Rectal smooth muscle tissue (tissue), 1 donor: ENCODE measurements at regions not wholly inside any gene's neighbourhood (a gene's known extent, or its start where the extent isn't known, plus 50 kb on each side); places are given as distances from the start of the nearest gene placed in this dataset.
"Not testable (repeated sequence)": the region's sequence is repeated elsewhere in the genome, so short reads cannot be mapped to it uniquely, and the experiment has no call there.

Source experiments
- H3K27ac ChIP-seq: one replicate; pipeline ENCODE4 v1.7.0; 2013; ENCODE audit warnings: low read depth, low read length, inconsistent platforms
- H3K27me3 ChIP-seq: one replicate; pipeline ENCODE4 v1.7.0; 2013; ENCODE audit warnings: low read length; ENCODE audit not compliant: control insufficient read depth, insufficient read depth
- H3K36me3 ChIP-seq: one replicate; pipeline ENCODE4 v1.7.0; 2013; ENCODE audit warnings: low read length; ENCODE audit not compliant: control insufficient read depth, insufficient read depth
- H3K4me1 ChIP-seq: one replicate; pipeline ENCODE4 v1.7.0; 2013; ENCODE audit warnings: low read length; ENCODE audit not compliant: control insufficient read depth, insufficient read depth
- H3K4me3 ChIP-seq: one replicate; pipeline ENCODE4 v1.7.0; 2013; ENCODE audit warnings: low read length
- H3K9ac ChIP-seq: one replicate; pipeline ENCODE4 v1.7.0; 2013; ENCODE audit warnings: low read length

- no peak overlapping the region for H3K4me3 ChIP-seq
- no peak overlapping the region for H3K9ac ChIP-seq
- no peaks in the 10 kb centered on the region for H3K36me3 ChIP-seq
- no peaks in the 10 kb centered on the region for H3K4me1 ChIP-seq
- H3K27me3 ChIP-seq: no peaks in the 10 kb centered on the region
- no peak overlapping the region for H3K27ac ChIP-seq
Measured at GRCh38 chr12:42008996-42009395, 135.7 kb downstream of the GXYLT1 start.

- Histone ChIP-seq H3K4me1 (no peaks in the 10 kb centered on the region), H3K36me3 (no peaks in the 10 kb centered on the region), H3K9ac (no peak overlapping the region), H3K27me3 (no peaks in the 10 kb centered on the region), H3K27ac (no peak overlapping the region), H3K4me3 (no peak overlapping the region)
Measured at GRCh38 chr12:42003031-42003430, 141.6 kb downstream of the GXYLT1 start.

GRCh38 chr12:42002563-42002962 is 142.1 kb downstream of the GXYLT1 start:
- H3K27ac ChIP-seq: no peak overlapping the region
- no peak overlapping the region for H3K4me3 ChIP-seq
- no peaks in the 10 kb centered on the region for H3K27me3 ChIP-seq

GRCh38 chr12:41998436-41998835 is 146.2 kb downstream of the GXYLT1 start:
- Histone ChIP-seq H3K4me1 (no peaks in the 10 kb centered on the region), H3K36me3 (no peaks in the 10 kb centered on the region), H3K27ac (no peak overlapping the region), H3K4me3 (no peak overlapping the region), H3K9ac (no peak overlapping the region), H3K27me3 (no peaks in the 10 kb centered on the region)

More at GRCh38 chr12:42002563-42002962, 142.1 kb downstream of the GXYLT1 start:
- Histone ChIP-seq H3K9ac (no peak overlapping the region), H3K36me3 (no peaks in the 10 kb centered on the region), H3K4me1 (no peaks in the 10 kb centered on the region)

GRCh38 chr12:41993283-41993682 is 151.4 kb downstream of the GXYLT1 start:
- H3K36me3 ChIP-seq: no peaks in the 10 kb centered on the region
- H3K4me3 ChIP-seq: no peak overlapping the region
- H3K27ac ChIP-seq: no peak overlapping the region
- H3K4me1 ChIP-seq: no peaks in the 10 kb centered on the region
- no peaks in the 10 kb centered on the region for H3K27me3 ChIP-seq
- no peak overlapping the region for H3K9ac ChIP-seq

GRCh38 chr12:41992692-41993215 is 151.9 kb downstream of the GXYLT1 start:
- Histone ChIP-seq H3K9ac (no peak overlapping the region), H3K27me3 (no peaks in the 10 kb centered on the region), H3K36me3 (no peaks in the 10 kb centered on the region), H3K27ac (no peak overlapping the region), H3K4me3 (no peak overlapping the region), H3K4me1 (no peaks in the 10 kb centered on the region)

- H3K4me1 ChIP-seq: no peaks in the 10 kb centered on the region
- no peak overlapping the region for H3K4me3 ChIP-seq
- H3K36me3 ChIP-seq: no peaks in the 10 kb centered on the region
- H3K9ac ChIP-seq: no peak overlapping the region
- H3K27ac ChIP-seq: no peak overlapping the region
- no peaks in the 10 kb centered on the region for H3K27me3 ChIP-seq
Measured at GRCh38 chr12:41992022-41992421, 152.7 kb downstream of the GXYLT1 start.

GRCh38 chr12:41988715-41989114 is 156.0 kb downstream of the GXYLT1 start:
- no peaks in the 10 kb centered on the region for H3K36me3 ChIP-seq
- H3K9ac ChIP-seq: no peak overlapping the region
- no peak overlapping the region for H3K27ac ChIP-seq
- no peak overlapping the region for H3K4me3 ChIP-seq
- no peaks in the 10 kb centered on the region for H3K27me3 ChIP-seq
- no peaks in the 10 kb centered on the region for H3K4me1 ChIP-seq

- H3K36me3 ChIP-seq, H3K27me3 ChIP-seq, H3K9ac ChIP-seq, H3K27ac ChIP-seq, H3K4me1 ChIP-seq, H3K4me3 ChIP-seq: not testable (repeated sequence)
Measured at GRCh38 chr12:41986513-41986912, 158.2 kb downstream of the GXYLT1 start.

GRCh38 chr12:41983856-41984255 is 160.8 kb downstream of the GXYLT1 start:
- Histone ChIP-seq H3K27ac (no peak overlapping the region), H3K9ac (no peak overlapping the region), H3K27me3 (no peaks in the 10 kb centered on the region), H3K4me1 (no peaks in the 10 kb centered on the region), H3K36me3 (no peaks in the 10 kb centered on the region), H3K4me3 (no peak overlapping the region)

- no peak overlapping the region for H3K9ac ChIP-seq
- H3K4me1 ChIP-seq: no peaks in the 10 kb centered on the region
- H3K27ac ChIP-seq: no peak overlapping the region
- no peaks in the 10 kb centered on the region for H3K36me3 ChIP-seq
- no peaks in the 10 kb centered on the region for H3K27me3 ChIP-seq
- no peak overlapping the region for H3K4me3 ChIP-seq
Measured at GRCh38 chr12:41983394-41983793, 161.3 kb downstream of the GXYLT1 start.

- H3K27ac ChIP-seq: no peak overlapping the region
- no peaks in the 10 kb centered on the region for H3K27me3 ChIP-seq
- no peak overlapping the region for H3K9ac ChIP-seq
- H3K4me1 ChIP-seq: no peaks in the 10 kb centered on the region
- H3K36me3 ChIP-seq: no peaks in the 10 kb centered on the region
- no peak overlapping the region for H3K4me3 ChIP-seq
Measured at GRCh38 chr12:41981758-41982157, 162.9 kb downstream of the GXYLT1 start.

- H3K4me3 ChIP-seq: no peak overlapping the region
- H3K27ac ChIP-seq: no peak overlapping the region
- H3K36me3 ChIP-seq: no peaks in the 10 kb centered on the region
- H3K9ac ChIP-seq: no peak overlapping the region
- no peaks in the 10 kb centered on the region for H3K4me1 ChIP-seq
- no peaks in the 10 kb centered on the region for H3K27me3 ChIP-seq
Measured at GRCh38 chr12:41981013-41981412, 163.7 kb downstream of the GXYLT1 start.
